Left lung (tissue), 4 donors: ENCODE measurements at regions not wholly inside any gene's neighbourhood (a gene's known extent, or its start where the extent isn't known, plus 50 kb on each side); places are given as distances from the start of the nearest gene placed in this dataset.

Source experiments
- ATAC-seq: fragments of 200-7000 bp; cut with Tn5 transposase; one replicate; pipeline ENCODE4 v1.9.1; 2020; ENCODE audit warnings: moderate library complexity
- DNase-seq, 4 donors: peaks; one replicate each; pipeline ENCODE4 v3.0.0-alpha.2; 2013 to 2020
- H3K27ac ChIP-seq, 2 donors: fragments of 200-600 bp; sonication (generic) in 1 of 2; one replicate each; pipeline versions ENCODE4 v1.5.0 to v1.8.0; 2020 to 2021
- H3K27me3 ChIP-seq, 2 donors: fragments of 200-600 bp; sonication (generic) in 1 of 2; one replicate each; pipeline versions ENCODE4 v1.5.0 to v1.8.0; 2020 to 2021
- H3K36me3 ChIP-seq, 2 donors: fragments of 200-600 bp; sonication (generic) in 1 of 2; one replicate each; pipeline versions ENCODE4 v1.5.0 to v1.8.0; 2020 to 2021
- H3K4me1 ChIP-seq, 2 donors: fragments of 200-600 bp; one replicate each; pipeline ENCODE4 v1.8.0; 2021
- H3K4me3 ChIP-seq, 2 donors: fragments of 200-600 bp; sonication (generic) in 1 of 2; one replicate each; pipeline versions ENCODE4 v1.5.0 to v1.8.0; 2020 to 2021; ENCODE audit warnings: mild to moderate bottlenecking in 1 of 2
- H3K9me3 ChIP-seq, 2 donors: fragments of 200-600 bp; sonication (generic) in 1 of 2; one replicate each; pipeline versions ENCODE4 v1.5.0 to v1.8.0; 2020 to 2021
- CTCF ChIP-seq, 2 donors: fragments of 200-600 bp; sonication (generic) in 1 of 2; IDR thresholded peaks; one replicate each; pipeline versions ENCODE4 v1.5.0 to v1.8.0; 2021; ENCODE audit warnings: antibody characterized with exemption in 2 of 2
- intact Hi-C, 2 donors: fragments of 100-400 bp; cut with DNase I; formaldehyde crosslinking; loops; one replicate each; pipeline versions ENCODE4 v1.11.2 to v1.14.2; 2022
- donor health status: DM: no; HTN: yes; CAD: no.
- donor health status: DM: no; HTN: no; CAD: no.

GRCh38 chr20:57012691-57013090 lies 253.8 kb downstream of the BMP7 start:
- H3K9me3 ChIP-seq = no peaks in the 10 kb centered on the region
- DNase-seq = no peak
- intact Hi-C loops = no loop called here

GRCh38 chr20:57013217-57013616 lies 253.2 kb downstream of the BMP7 start:
- Histone ChIP-seq H3K4me3 (no peak overlapping the region), H3K9me3 (no peaks in the 10 kb centered on the region), H3K27me3 (peaks cover 14 to 94% of the 10 kb centered on the region in 2 donors), H3K36me3 (no peaks in the 10 kb centered on the region), H3K4me1 (no peaks in the 10 kb centered on the region), H3K27ac (no peak overlapping the region)
- TF ChIP-seq CTCF (IDR thresholded peaks at IDR 0.05) = no peak
- ATAC-seq (no peak), DNase-seq (no peak)
- intact Hi-C loops = no loop called here

More at GRCh38 chr20:57012691-57013090, 253.8 kb downstream of the BMP7 start:
- Histone ChIP-seq H3K4me3 (no peak overlapping the region), H3K27ac (no peak overlapping the region), H3K4me1 (no peaks in the 10 kb centered on the region), H3K27me3 (peaks cover 14 to 93% of the 10 kb centered on the region in 2 donors), H3K36me3 (no peaks in the 10 kb centered on the region)
- no peak for TF ChIP-seq CTCF (IDR thresholded peaks at IDR 0.05)
- no peak for ATAC-seq

- intact Hi-C loops = no loop called here
- DNase-seq (no peak), ATAC-seq (no peak)
- Histone ChIP-seq H3K4me1 (no peaks in the 10 kb centered on the region), H3K27me3 (peaks cover 14 to 94% of the 10 kb centered on the region in 2 donors), H3K9me3 (no peaks in the 10 kb centered on the region), H3K36me3 (no peaks in the 10 kb centered on the region), H3K4me3 (no peak overlapping the region), H3K27ac (no peak overlapping the region)
- no peak for TF ChIP-seq CTCF (IDR thresholded peaks at IDR 0.05)
Observed at GRCh38 chr20:57013741-57014140, 252.7 kb downstream of the BMP7 start.

- ATAC-seq = no peak
Observed at GRCh38 chr20:57020364-57020763, 246.1 kb downstream of the BMP7 start.

GRCh38 chr20:57022306-57022705 lies 244.1 kb downstream of the BMP7 start:
- intact Hi-C loops = no loop called here
- no peak for DNase-seq
- Histone ChIP-seq H3K27ac (no peak overlapping the region), H3K4me3 (no peak overlapping the region), H3K9me3 (no peaks in the 10 kb centered on the region), H3K4me1 (no peaks in the 10 kb centered on the region), H3K27me3 (peaks cover 0 to 54% of the 10 kb centered on the region in 2 donors), H3K36me3 (no peaks in the 10 kb centered on the region)
- no peak for TF ChIP-seq CTCF (IDR thresholded peaks at IDR 0.05)
- ATAC-seq = no peak

More at GRCh38 chr20:57020364-57020763, 246.1 kb downstream of the BMP7 start:
- Histone ChIP-seq H3K27ac (no peak overlapping the region), H3K4me3 (no peak overlapping the region), H3K4me1 (no peaks in the 10 kb centered on the region), H3K36me3 (no peaks in the 10 kb centered on the region), H3K9me3 (no peaks in the 10 kb centered on the region), H3K27me3 (peaks cover 3 to 70% of the 10 kb centered on the region in 2 donors)
- intact Hi-C loops = no loop called here
- no peak for TF ChIP-seq CTCF (IDR thresholded peaks at IDR 0.05)
- DNase-seq = no peak
